Fibroblast of villous mesenchyme (primary cell): ENCODE measurements at regions not wholly inside any gene's neighbourhood (a gene's known extent, or its start where the extent isn't known, plus 50 kb on each side); places are given as distances from the start of the nearest gene placed in this dataset.

Experiments
- DNase-seq: peaks from one replicate; pipeline ENCODE4 v3.0.0-alpha.2; 2010; ENCODE audit warnings: low read depth
- H3K4me3 ChIP-seq: 2 replicates; pipeline ENCODE4 v1.5.1; 2011; ENCODE audit warnings: low read depth, mild to moderate bottlenecking, low read length
- CTCF ChIP-seq: IDR thresholded peaks from 2 replicates; pipeline ENCODE4 v1.5.1; 2012; ENCODE audit warnings: low read depth, mild to moderate bottlenecking, low read length; ENCODE audit not compliant: insufficient read depth

GRCh38 chr2:156800065-156800653 is 364.0 kb downstream of the GPD2 start:
- no peak for DNase-seq
- H3K4me3 ChIP-seq, result no peak overlapping the region

GRCh38 chr2:156800781-156801361 is 364.7 kb downstream of the GPD2 start:
- DNase-seq, result no peak
- H3K4me3 ChIP-seq, result no peak overlapping the region
- TF ChIP-seq CTCF, result no peak

More at GRCh38 chr2:156800065-156800653, 364.0 kb downstream of the GPD2 start:
- no peak for TF ChIP-seq CTCF

GRCh38 chr2:156803243-156803642 is 367.1 kb downstream of the GPD2 start:
- H3K4me3 ChIP-seq, result no peak overlapping the region
- no peak for DNase-seq
- no peak for TF ChIP-seq CTCF

- no peak overlapping the region for H3K4me3 ChIP-seq
- DNase-seq, result no peak
- no peak for TF ChIP-seq CTCF
Observed at GRCh38 chr2:156803967-156804366, 367.8 kb downstream of the GPD2 start.

GRCh38 chr2:156810094-156810493 is 373.9 kb downstream of the GPD2 start:
- no peak overlapping the region for H3K4me3 ChIP-seq
- no peak for TF ChIP-seq CTCF
- no peak for DNase-seq

- DNase-seq, result no peak
- no peak for TF ChIP-seq CTCF
- no peak overlapping the region for H3K4me3 ChIP-seq
Observed at GRCh38 chr2:156812496-156812895, 376.3 kb downstream of the GPD2 start.

GRCh38 chr2:156817430-156817829 is 381.3 kb downstream of the GPD2 start:
- DNase-seq, result no peak
- TF ChIP-seq CTCF, result no peak

More at GRCh38 chr2:156817430-156817829, 381.3 kb downstream of the GPD2 start:
- no peak overlapping the region for H3K4me3 ChIP-seq
